ENCODE measurements at regions not wholly inside any gene's neighbourhood (a gene's known extent, or its start where the extent isn't known, plus 50 kb on each side); places are given as distances from the start of the nearest gene placed in this dataset.

DNA sequence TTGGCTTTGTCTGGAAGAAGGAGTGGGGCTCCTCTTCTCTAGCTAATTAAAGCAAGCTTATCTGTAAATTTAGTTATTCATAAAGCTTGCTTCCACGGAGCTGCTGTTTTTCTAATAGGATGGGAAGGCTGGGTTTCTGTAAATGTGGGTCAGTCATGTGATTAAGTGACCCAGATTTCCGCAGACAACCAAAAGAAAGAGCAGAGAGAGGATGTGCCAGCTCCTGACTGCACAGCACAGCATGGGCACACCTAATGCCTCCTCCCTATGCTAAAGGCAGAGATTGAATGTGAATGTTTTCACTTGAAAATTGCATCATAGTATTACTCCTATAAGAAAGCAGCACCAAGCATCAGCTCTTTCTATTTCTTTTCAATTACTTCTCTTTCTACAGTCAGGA, 160.2 kb downstream of the FAT3 start:
- Mint-ChIP-seq H3K27ac (no peak overlapping the region), H3K36me3 (no peaks in the 10 kb centered on the region), H3K27me3 (no peaks in the 10 kb centered on the region), H3K4me3 (no peak overlapping the region), H3K4me1 (no peaks in the 10 kb centered on the region), H3K9me3 (peaks cover 0 to 2% (median under 1%) of the 10 kb centered on the region in 3 donors)

DNA sequence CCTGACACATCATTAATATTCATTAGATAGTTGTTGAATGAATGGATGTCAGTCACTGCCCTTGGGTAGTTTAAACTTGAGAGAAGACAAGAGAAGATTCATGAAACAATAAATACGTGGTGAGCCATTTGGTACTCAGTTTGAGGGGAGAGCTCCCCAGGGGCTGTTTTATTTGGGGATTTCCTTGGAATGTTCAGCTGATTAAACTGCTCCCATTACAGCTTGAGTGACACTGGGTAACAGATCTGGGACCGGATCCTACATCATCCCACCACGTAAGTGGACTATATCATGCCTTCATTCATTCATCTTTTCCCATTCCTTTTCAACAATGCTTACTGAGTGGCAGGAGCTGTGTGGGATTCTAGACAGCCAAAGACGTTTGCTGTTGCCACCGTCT, 162.0 kb downstream of the FAT3 start:
- Mint-ChIP-seq H3K27me3 (no peaks in the 10 kb centered on the region), H3K4me1 (no peaks in the 10 kb centered on the region), H3K4me3 (no peak overlapping the region), H3K9me3 (peaks cover 0 to 2% (median 0%) of the 10 kb centered on the region in 3 donors), H3K36me3 (no peaks in the 10 kb centered on the region), H3K27ac (no peak overlapping the region)

DNA sequence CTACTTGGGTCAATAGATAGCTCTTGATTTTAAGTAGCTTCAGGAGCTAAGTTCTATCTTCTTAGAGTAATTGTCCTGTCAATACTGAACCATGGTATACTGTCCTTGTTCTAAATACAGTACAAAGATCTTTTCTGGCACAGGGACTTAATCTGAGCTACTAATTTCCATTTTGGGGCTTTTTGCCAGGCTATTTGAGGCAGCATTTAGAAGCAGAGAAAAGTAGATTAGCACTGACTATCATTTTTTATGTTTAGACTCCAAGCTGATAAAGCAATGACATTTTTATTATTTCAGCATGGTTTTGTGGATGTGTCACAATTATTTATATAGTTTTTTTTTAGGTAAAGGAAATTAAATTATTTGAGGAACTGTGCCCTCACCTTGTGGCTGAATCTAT, 163.2 kb downstream of the FAT3 start:
- no peak overlapping the region for H3K27ac Mint-ChIP-seq
- peaks cover 0 to 2% (median under 1%) of the 10 kb centered on the region in 3 donors for H3K9me3 Mint-ChIP-seq
- H3K36me3 Mint-ChIP-seq = no peaks in the 10 kb centered on the region
- H3K4me1 Mint-ChIP-seq = no peaks in the 10 kb centered on the region
- no peak overlapping the region for H3K4me3 Mint-ChIP-seq
- no peaks in the 10 kb centered on the region for H3K27me3 Mint-ChIP-seq

DNA sequence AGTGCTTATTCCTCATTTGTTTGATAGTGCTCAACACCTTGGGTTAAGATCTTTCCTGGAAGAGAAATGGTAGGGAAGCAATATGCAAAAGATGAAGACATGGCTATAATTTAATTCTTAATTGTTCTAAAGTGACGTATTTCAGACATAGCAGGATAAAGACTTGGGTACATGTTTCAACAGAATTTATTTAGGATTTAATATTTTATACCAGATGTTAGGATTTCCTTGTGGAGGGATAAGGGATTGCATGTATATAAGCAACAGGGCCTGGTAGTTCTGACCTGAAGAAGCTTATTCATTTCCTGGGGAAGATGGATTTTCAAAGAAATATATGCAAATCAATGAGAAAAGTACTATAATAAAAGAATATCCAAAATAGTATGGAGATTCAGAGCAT, 163.8 kb downstream of the FAT3 start:
- H3K4me1 Mint-ChIP-seq = no peaks in the 10 kb centered on the region
- no peak overlapping the region for H3K4me3 Mint-ChIP-seq
- H3K9me3 Mint-ChIP-seq = peaks cover 0 to 3% (median 0%) of the 10 kb centered on the region in 3 donors
- H3K36me3 Mint-ChIP-seq = no peaks in the 10 kb centered on the region
- no peak overlapping the region for H3K27ac Mint-ChIP-seq
- H3K27me3 Mint-ChIP-seq = no peaks in the 10 kb centered on the region

DNA sequence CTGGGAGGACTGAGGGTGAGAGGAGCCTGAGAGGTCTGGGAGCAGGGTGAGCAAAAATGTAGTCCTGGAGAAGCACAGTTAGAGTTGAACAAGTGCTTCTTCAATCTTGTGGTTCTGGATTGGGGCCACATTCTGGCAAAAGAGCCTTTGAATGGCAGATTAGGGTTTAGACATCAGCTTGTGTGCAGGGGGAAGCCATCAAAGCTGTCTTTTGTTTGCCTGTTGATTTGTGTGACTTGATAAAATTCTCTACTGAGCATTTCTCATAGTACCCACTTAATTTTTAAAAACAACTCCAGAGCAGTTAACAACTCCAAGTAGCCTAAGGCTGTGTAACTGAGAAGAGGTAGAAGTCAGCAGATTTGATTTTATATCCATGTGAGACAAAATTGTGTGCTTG, 166.2 kb downstream of the FAT3 start:
- Mint-ChIP-seq H3K9me3 (peaks cover 0 to 3% (median 0%) of the 10 kb centered on the region in 3 donors), H3K27ac (no peak overlapping the region), H3K4me3 (no peak overlapping the region), H3K27me3 (peaks cover 2% of the 10 kb centered on the region), H3K4me1 (no peaks in the 10 kb centered on the region), H3K36me3 (no peaks in the 10 kb centered on the region)

DNA sequence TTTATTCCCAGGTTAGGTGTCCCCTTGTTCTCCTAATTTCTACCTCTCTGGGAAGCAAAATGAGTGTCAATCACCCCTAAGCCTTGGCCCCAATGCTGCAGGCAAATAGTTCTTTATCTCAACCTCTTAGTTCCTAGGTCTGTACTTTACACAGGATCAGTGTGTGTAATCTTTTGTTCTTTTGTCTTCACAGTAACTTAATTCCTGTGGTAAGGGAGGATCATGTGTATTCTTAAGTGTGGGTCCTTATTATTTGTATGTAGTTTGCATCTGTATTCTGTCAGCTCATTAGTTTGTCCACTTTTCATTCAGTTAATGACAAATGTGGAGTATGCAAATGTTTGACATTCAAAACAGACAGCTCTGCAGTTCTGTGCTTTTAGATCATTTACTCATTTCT, 166.7 kb downstream of the FAT3 start:
- peaks cover 0 to 3% (median 0%) of the 10 kb centered on the region in 3 donors for H3K9me3 Mint-ChIP-seq
- no peaks in the 10 kb centered on the region for H3K36me3 Mint-ChIP-seq
- H3K4me3 Mint-ChIP-seq = no peak overlapping the region
- H3K4me1 Mint-ChIP-seq = no peaks in the 10 kb centered on the region
- no peak overlapping the region for H3K27ac Mint-ChIP-seq
- peaks cover 2% of the 10 kb centered on the region for H3K27me3 Mint-ChIP-seq

DNA sequence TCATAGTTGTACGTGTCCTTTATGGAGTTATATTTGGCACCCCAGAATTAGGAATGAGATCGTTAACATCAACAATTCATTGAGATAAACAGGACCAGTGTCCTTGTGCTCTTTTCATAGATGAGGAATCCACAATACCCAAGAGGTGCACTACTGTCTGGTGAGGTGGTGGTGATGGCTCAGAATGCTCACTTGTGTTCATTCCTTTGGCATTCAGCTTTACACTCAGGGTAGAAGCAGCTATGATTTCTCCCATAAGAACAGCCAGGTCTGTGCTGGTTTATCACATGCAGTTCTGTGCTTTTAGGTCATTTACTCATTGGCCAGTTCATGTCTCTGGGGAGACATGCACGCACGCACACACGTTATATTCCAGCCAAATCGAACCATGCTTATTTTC, 167.2 kb downstream of the FAT3 start:
- H3K27me3 Mint-ChIP-seq = peaks cover 2% of the 10 kb centered on the region
- H3K27ac Mint-ChIP-seq = no peak overlapping the region
- H3K4me1 Mint-ChIP-seq = no peaks in the 10 kb centered on the region
- peaks cover 0 to 3% (median 0%) of the 10 kb centered on the region in 3 donors for H3K9me3 Mint-ChIP-seq
- no peak overlapping the region for H3K4me3 Mint-ChIP-seq
- H3K36me3 Mint-ChIP-seq = no peaks in the 10 kb centered on the region

DNA sequence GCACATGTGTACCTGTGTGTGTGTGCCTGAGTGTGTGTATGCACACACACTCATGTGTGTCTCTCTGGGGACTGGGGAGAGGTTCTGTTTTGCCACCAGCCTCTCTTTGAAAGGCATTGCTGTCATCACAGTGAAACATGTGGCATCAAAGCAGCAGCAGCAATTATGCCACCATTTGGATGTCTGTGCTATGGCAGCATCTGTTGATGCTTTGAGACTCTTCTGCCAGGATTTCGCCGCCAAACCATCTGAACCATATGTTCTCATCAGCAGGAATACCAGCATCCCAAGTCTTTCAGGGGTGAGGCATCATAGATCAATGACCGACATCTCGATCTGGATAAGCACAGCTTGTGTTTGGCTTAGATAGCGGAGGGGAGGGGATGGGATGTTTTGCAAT, 168.6 kb downstream of the FAT3 start:
- Mint-ChIP-seq H3K27me3 (peaks cover 5% of the 10 kb centered on the region), H3K4me1 (no peaks in the 10 kb centered on the region), H3K9me3 (peaks cover 0 to 6% (median 3%) of the 10 kb centered on the region in 3 donors), H3K4me3 (no peak overlapping the region), H3K36me3 (peaks cover 2% of the 10 kb centered on the region), H3K27ac (no peak overlapping the region)

DNA sequence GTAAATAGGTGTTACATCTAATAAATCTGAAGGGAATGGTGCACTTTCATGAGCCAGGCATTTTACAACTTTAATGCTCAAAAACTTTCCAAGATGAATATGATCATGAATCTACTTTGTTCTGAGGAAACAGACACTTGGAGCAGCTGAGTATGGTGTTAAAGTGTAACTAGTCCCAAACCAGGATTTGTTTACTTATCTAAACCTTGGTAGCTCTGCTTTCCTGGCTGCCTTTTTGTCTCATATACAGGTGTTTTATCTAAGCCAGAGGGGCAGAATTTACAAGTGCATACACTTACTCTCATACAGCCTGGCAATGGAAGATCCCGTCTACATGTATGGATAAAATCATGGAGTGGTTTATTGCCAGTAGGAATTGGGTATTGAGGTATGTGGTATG, 171.5 kb downstream of the FAT3 start:
- Mint-ChIP-seq H3K27me3 (peaks cover 5% of the 10 kb centered on the region), H3K36me3 (peaks cover 2% of the 10 kb centered on the region), H3K9me3 (peaks cover 0 to 6% (median 3%) of the 10 kb centered on the region in 3 donors), H3K4me3 (no peak overlapping the region), H3K4me1 (no peaks in the 10 kb centered on the region), H3K27ac (no peak overlapping the region)

DNA sequence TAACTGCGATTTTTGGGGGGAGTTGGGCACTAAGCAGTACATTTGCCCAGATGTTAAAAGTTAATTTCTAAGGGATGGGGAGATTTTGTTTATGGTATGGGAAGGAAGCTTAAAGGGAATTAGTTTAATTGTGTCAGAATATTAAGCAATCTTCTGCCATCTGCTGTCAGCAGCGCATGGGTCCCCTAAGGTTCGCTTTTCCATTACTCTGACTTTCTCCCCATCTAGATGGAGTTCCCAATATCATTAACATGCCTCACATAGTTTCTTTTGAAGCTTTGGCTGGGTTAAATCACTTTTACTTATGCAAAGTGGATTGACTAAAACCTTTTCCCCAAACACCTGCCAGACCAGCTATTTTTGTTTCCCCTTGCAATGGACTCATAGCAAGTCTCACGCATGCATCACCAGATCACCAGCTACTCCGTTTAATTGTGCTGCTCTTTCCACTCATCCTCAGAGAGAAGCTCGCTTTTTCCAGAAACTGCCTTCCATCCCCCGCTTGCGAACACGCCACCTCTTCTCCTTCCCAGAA, 172.7 kb downstream of the FAT3 start:
- Mint-ChIP-seq H3K27ac (no peak overlapping the region), H3K9me3 (peaks cover 0 to 6% (median 3%) of the 10 kb centered on the region in 3 donors), H3K4me3 (no peak overlapping the region), H3K36me3 (peaks cover 2% of the 10 kb centered on the region), H3K27me3 (peaks cover 5% of the 10 kb centered on the region), H3K4me1 (no peaks in the 10 kb centered on the region)

DNA sequence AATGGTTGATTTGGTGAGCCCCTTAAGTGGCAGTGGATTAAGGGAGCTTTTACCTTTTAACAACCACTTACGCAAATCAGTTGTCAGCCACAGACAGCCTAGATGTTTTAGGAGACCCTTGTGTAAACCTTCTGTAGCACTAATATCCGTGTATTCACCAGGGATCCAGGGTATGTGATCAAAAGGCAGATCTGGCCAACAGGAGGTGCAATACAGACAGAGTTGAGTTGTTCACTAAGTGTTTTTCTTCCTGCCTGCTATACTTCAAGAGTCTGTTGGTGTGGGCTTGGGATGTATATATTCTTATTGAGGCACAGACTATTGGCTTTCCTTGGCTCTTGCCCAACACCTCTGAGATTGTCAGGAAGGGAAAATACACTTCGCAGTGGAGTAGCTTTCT, 175.1 kb downstream of the FAT3 start:
- Mint-ChIP-seq H3K36me3 (peaks cover 2% of the 10 kb centered on the region), H3K27me3 (peaks cover 3% of the 10 kb centered on the region), H3K9me3 (peaks cover 2 to 9% (median 3%) of the 10 kb centered on the region in 3 donors), H3K27ac (no peak overlapping the region), H3K4me1 (no peaks in the 10 kb centered on the region), H3K4me3 (no peak overlapping the region)

DNA sequence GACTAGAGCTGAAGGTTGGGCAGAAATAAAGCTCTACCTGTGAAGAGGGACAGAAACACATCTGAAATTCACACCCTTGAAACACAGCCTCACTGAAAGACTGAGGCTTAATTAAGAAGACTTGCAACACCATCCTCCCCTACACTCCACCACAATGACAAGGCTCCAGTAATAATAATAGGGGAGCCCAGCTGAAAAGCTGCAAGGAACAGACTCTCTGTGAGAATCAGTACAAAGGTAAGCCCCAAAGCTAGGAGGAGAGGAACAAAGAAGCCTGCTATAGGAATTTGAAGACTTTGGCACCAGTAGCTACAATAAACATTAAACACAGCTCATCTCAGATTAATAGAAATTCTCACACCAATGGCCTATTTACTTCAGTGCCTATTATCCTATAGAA, 176.9 kb downstream of the FAT3 start:
- Mint-ChIP-seq H3K27ac (no peak overlapping the region), H3K4me1 (no peaks in the 10 kb centered on the region), H3K27me3 (peaks cover 3% of the 10 kb centered on the region), H3K4me3 (no peak overlapping the region), H3K36me3 (peaks cover 2% of the 10 kb centered on the region), H3K9me3 (peaks cover 2 to 9% (median 3%) of the 10 kb centered on the region in 3 donors)

DNA sequence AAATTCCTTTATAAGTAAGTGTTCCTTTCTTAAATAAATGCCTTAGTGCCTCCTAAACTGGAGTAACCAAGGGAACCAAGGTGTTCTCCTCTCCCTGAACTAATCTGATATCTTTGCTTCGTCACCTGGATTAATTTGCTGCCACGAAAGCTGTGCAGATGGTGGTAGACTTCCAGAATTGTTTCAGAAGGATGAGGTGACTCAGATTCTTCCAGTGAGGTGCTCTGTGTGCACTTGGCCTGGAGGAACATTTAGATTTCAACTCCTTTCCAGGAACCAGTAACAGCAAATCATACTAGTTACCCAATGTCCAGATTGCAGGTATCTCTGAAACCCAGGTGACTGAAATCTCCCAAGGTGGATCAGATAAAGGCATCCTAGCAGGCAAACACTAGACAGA, 181.9 kb downstream of the FAT3 start:
- H3K9me3 Mint-ChIP-seq = peaks cover 2 to 4% (median 3%) of the 10 kb centered on the region in 3 donors
- no peaks in the 10 kb centered on the region for H3K36me3 Mint-ChIP-seq
- no peak overlapping the region for H3K27ac Mint-ChIP-seq
- H3K4me3 Mint-ChIP-seq = no peak overlapping the region
- H3K4me1 Mint-ChIP-seq = no peaks in the 10 kb centered on the region
- H3K27me3 Mint-ChIP-seq = no peaks in the 10 kb centered on the region

DNA sequence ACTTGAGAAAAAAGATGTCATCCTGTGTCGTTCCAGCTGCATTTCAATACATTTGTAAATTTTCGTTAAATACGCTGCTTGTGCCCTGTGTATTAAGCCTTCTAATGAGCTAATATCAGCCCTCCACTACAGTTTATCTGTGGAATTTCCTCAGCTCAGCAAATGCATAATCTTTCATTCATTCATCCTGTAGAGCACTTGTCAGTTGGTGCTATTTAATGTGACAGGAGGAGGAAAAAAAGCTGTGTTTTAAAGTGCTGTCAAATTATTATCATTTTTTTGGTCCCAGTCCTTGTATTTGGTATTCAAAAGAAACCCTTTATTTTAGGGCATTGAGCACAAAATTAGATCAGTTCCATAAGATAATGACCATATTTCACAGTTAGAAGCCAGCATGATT, 184.7 kb downstream of the FAT3 start:
- Mint-ChIP-seq H3K4me3 (no peak overlapping the region), H3K27me3 (peaks cover 1% of the 10 kb centered on the region), H3K9me3 (peaks cover 0 to 3% (median 0%) of the 10 kb centered on the region in 3 donors), H3K27ac (no peak overlapping the region), H3K36me3 (peaks cover 1% of the 10 kb centered on the region), H3K4me1 (peaks cover 0 to 4% (median 3%) of the 10 kb centered on the region in 3 donors)

DNA sequence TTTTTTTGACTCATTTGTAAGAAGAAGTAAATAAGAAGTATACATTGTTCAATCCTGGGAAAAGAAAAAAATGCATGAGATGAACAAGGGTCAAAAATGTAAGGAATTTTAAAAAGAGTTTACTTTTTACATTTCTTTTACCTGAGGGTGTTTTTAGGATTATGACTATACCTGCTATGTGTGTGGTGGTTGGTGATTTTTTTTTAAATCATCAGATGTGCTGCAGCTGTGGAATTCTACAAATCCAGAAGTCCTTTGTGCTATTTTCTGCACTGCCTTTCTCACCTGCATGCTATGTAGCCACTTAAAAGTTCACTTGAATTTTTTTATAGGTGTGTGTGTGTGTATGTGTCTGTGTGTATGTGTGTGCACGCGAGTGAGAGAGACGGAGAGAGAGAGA, 185.3 kb downstream of the FAT3 start:
- no peak overlapping the region for H3K4me3 Mint-ChIP-seq
- H3K36me3 Mint-ChIP-seq = peaks cover 1% of the 10 kb centered on the region
- H3K9me3 Mint-ChIP-seq = peaks cover 0 to 3% (median 0%) of the 10 kb centered on the region in 3 donors
- peaks cover 0 to 4% (median 3%) of the 10 kb centered on the region in 3 donors for H3K4me1 Mint-ChIP-seq
- no peak overlapping the region for H3K27ac Mint-ChIP-seq
- peaks cover 1% of the 10 kb centered on the region for H3K27me3 Mint-ChIP-seq

DNA sequence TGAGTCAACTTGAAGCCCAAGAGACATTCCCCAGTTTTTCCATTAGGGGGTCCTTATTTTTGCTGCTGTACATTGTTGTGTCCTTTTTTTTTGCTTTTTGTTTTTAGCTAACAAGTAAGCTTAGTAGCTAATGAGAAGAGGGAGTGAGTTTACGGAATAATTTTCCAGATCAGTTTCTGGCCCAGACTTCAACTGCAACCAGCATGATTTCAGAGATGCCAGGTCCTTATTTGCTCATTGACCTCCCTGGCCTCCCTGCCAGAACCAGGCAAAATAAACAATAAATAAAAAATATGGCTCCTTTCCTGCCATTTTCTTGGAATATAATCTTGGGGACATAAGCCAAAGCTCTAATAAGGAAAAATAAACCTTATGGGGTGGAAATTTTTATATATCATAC, 185.9 kb downstream of the FAT3 start:
- peaks cover 1% of the 10 kb centered on the region for H3K27me3 Mint-ChIP-seq
- H3K9me3 Mint-ChIP-seq = peaks cover 0 to 3% (median 2%) of the 10 kb centered on the region in 3 donors
- H3K4me3 Mint-ChIP-seq = no peak overlapping the region
- H3K27ac Mint-ChIP-seq = no peak overlapping the region
- H3K36me3 Mint-ChIP-seq = peaks cover 1% of the 10 kb centered on the region
- peaks cover 0 to 4% (median 3%) of the 10 kb centered on the region in 3 donors for H3K4me1 Mint-ChIP-seq
